ENCODE measurements at regions not wholly inside any gene's neighbourhood (a gene's known extent, or its start where the extent isn't known, plus 50 kb on each side); places are given as distances from the start of the nearest gene placed in this dataset.

DNA sequence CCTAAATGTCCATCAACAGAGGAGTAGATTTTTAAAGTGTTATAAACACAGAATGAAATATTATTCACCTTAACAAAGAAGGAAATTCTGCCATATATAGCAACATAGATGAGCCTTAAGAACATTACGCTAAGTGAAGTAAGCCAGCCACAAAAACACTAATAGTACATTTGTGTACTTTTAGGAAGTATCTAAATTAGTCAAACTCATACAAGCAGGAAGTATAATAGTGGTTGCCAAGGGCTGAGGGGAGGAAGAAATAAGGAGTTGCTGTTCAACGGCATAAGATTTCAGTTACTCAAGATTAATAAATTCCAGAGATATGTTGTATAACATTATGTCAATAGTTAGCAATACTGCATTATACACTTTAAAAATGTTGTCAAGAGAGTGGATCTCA lies 181.7 kb upstream of the ZC3H12C start:
- CTCF ChIA-PET = no interaction called here
- BruUV-seq (replicated peaks) = no TSS peak
- no peak overlapping the region for H3K4me3 ChIP-seq (ENCODE audit: low read depth in 2 of 2, low read length in 2 of 2)
- DNase-seq (ENCODE audit: low read depth, low spot score) = no peak
- intact Hi-C loops (cut with micrococcal nuclease; ENCODE audit: unreplicated experiment) = no loop called here
- no peaks in the 10 kb centered on the region for H3K4me1 ChIP-seq (ENCODE audit: control insufficient read depth, insufficient read depth, low read length)
- no peak for TF ChIP-seq SIN3A (IDR thresholded peaks at IDR 0.05; ENCODE audit: borderline replicate concordance, insufficient read depth, low read depth, low read length)
- TF ChIP-seq REST (IDR thresholded peaks at IDR 0.05; ENCODE audit: insufficient read depth in 1 of 2, low read depth in 2 of 2, low read length in 1 of 2) = no peak
- TF ChIP-seq TCF7L2 (IDR thresholded peaks at IDR 0.05; ENCODE audit: low read depth, low read length) = no peak
- TF ChIP-seq POLR2AphosphoS5 (IDR thresholded peaks at IDR 0.05; ENCODE audit: low read depth, low read length) = no peak
- no peak for TF ChIP-seq CTCF (IDR thresholded peaks at IDR 0.05)
- ATAC-seq = no peak
- H3K9me3 ChIP-seq (ENCODE audit: control insufficient read depth, insufficient read depth, low read depth, low read length) = no peaks in the 10 kb centered on the region
- POLR2A ChIA-PET = no interaction called here
- in situ Hi-C loops (cut with HindIII; ENCODE audit: low pct_unique_long_range_greater_than_20kb, low sequenced_read_pairs) = no loop called here
- H3K27me3 ChIP-seq (ENCODE audit: control insufficient read depth, insufficient read depth, low read length) = no peaks in the 10 kb centered on the region
- H3K27ac ChIP-seq (ENCODE audit: low read length) = no peak overlapping the region
- no peaks in the 10 kb centered on the region for H3K36me3 ChIP-seq (ENCODE audit: control insufficient read depth, insufficient read depth, low read length)

GRCh38 chr11:109914038-109914437 lies 179.2 kb upstream of the ZC3H12C start:
- DNase-seq (ENCODE audit: low read depth, low spot score) (no peak), ATAC-seq (no peak)
- intact Hi-C loops (cut with micrococcal nuclease; ENCODE audit: unreplicated experiment) (no loop called here), in situ Hi-C loops (cut with HindIII; ENCODE audit: low pct_unique_long_range_greater_than_20kb, low sequenced_read_pairs) (no loop called here)
- CTCF ChIA-PET = no interaction called here
- Histone ChIP-seq H3K4me1 (ENCODE audit: control insufficient read depth, insufficient read depth, low read length) (no peaks in the 10 kb centered on the region), H3K27ac (ENCODE audit: low read length) (no peak overlapping the region), H3K27me3 (ENCODE audit: control insufficient read depth, insufficient read depth, low read length) (no peaks in the 10 kb centered on the region), H3K9me3 (ENCODE audit: control insufficient read depth, insufficient read depth, low read depth, low read length) (no peaks in the 10 kb centered on the region), H3K36me3 (ENCODE audit: control insufficient read depth, insufficient read depth, low read length) (no peaks in the 10 kb centered on the region), H3K4me3 (ENCODE audit: low read depth in 2 of 2, low read length in 2 of 2) (no peak overlapping the region)
- no peak for TF ChIP-seq REST (IDR thresholded peaks at IDR 0.05; ENCODE audit: insufficient read depth in 1 of 2, low read depth in 2 of 2, low read length in 1 of 2)
- no peak for TF ChIP-seq SIN3A (IDR thresholded peaks at IDR 0.05; ENCODE audit: borderline replicate concordance, insufficient read depth, low read depth, low read length)
- TF ChIP-seq POLR2AphosphoS5 (IDR thresholded peaks at IDR 0.05; ENCODE audit: low read depth, low read length) = no peak
- no peak for TF ChIP-seq TCF7L2 (IDR thresholded peaks at IDR 0.05; ENCODE audit: low read depth, low read length)
- TF ChIP-seq CTCF (IDR thresholded peaks at IDR 0.05) = no peak
- BruUV-seq (replicated peaks) = no TSS peak
- POLR2A ChIA-PET = no interaction called here

Measured in Panc1 (cell line).